DOHH2 (cell line): ENCODE measurements at regions not wholly inside any gene's neighbourhood (a gene's known extent, or its start where the extent isn't known, plus 50 kb on each side); places are given as distances from the start of the nearest gene placed in this dataset.

Experiments used
- H3F3A ChIP-seq: fragments of 200-600 bp; sonication (generic), shearing (Covaris generic); 2 replicates; pipeline ENCODE4 v1.6.0; 2016; ENCODE audit warnings: antibody characterized with exemption, mild to moderate bottlenecking; ENCODE audit not compliant: control insufficient read depth, insufficient read depth
- H3K27ac ChIP-seq: fragments of 200-600 bp; sonication (generic); 2 replicates; pipeline ENCODE4 v1.5.1; 2014; ENCODE audit warnings: low read depth, mild to moderate bottlenecking, low read length, moderate library complexity
- H3K27me3 ChIP-seq: fragments of 200-600 bp; sonication (generic); 2 replicates; pipeline ENCODE4 v1.6.1; 2014; ENCODE audit warnings: mild to moderate bottlenecking, low read length, mixed read lengths; ENCODE audit not compliant: control insufficient read depth
- H3K36me3 ChIP-seq: fragments of 200-600 bp; sonication (generic); 2 replicates; pipeline ENCODE4 v1.6.1; 2014; ENCODE audit warnings: mild to moderate bottlenecking, low read length, moderate library complexity, mixed read lengths; ENCODE audit not compliant: control insufficient read depth
- H3K4me1 ChIP-seq: fragments of 200-600 bp; sonication (generic); 2 replicates; pipeline ENCODE4 v1.6.1; 2014; ENCODE audit warnings: mild to moderate bottlenecking, low read length, mixed read lengths; ENCODE audit not compliant: control insufficient read depth
- H3K4me2 ChIP-seq: fragments of 200-600 bp; sonication (generic); 2 replicates; pipeline ENCODE4 v1.6.0; 2014; ENCODE audit warnings: mild to moderate bottlenecking, low read length, moderate library complexity
- H3K4me3 ChIP-seq: fragments of 200-600 bp; sonication (generic); 2 replicates; pipeline ENCODE4 v1.5.1; 2014; ENCODE audit warnings: mild to moderate bottlenecking, low read length, mixed read lengths
- H3K79me2 ChIP-seq: fragments of 200-600 bp; sonication (generic); 2 replicates; pipeline ENCODE4 v1.6.1; 2014; ENCODE audit warnings: mild to moderate bottlenecking, low read length, mixed read lengths; ENCODE audit not compliant: control insufficient read depth
- H3K9me2 ChIP-seq: fragments of 200-600 bp; sonication (generic); replicated peaks from 2 replicates; pipeline ENCODE4 v1.6.1; 2014; ENCODE audit warnings: mild to moderate bottlenecking, low read length, mixed read lengths; ENCODE audit not compliant: control insufficient read depth
- H3K9me3 ChIP-seq: fragments of 200-600 bp; sonication (generic); 2 replicates; pipeline ENCODE4 v1.6.1; 2014; ENCODE audit warnings: antibody characterized with exemption, low read length, mixed read lengths; ENCODE audit not compliant: control insufficient read depth, insufficient read depth
- H4K20me1 ChIP-seq: fragments of 200-600 bp; sonication (generic); 2 replicates; pipeline ENCODE4 v1.6.0; 2014; ENCODE audit warnings: low read depth, mild to moderate bottlenecking, antibody characterized with exemption, low read length, moderate library complexity; ENCODE audit not compliant: control insufficient read depth, insufficient read depth
- CTCF ChIP-seq: fragments of 200-600 bp; sonication (generic); IDR thresholded peaks from one replicate; pipeline ENCODE4 v1.5.1; 2014; ENCODE audit warnings: antibody characterized with exemption, mild to moderate bottlenecking, low read depth, low read length; ENCODE audit not compliant: poor library complexity, severe bottlenecking
- EZH2phosphoT487 ChIP-seq: fragments of 200-600 bp; sonication (generic); IDR thresholded peaks from 2 replicates; pipeline ENCODE4 v1.6.1; 2017; ENCODE audit warnings: borderline replicate concordance, mild to moderate bottlenecking, antibody characterized with exemption, low read length, moderate library complexity, mixed read lengths

- Histone ChIP-seq H3K79me2 (no peaks in the 10 kb centered on the region), H3K36me3 (no peaks in the 10 kb centered on the region), H4K20me1 (no peaks in the 10 kb centered on the region), H3K9me2 (no peaks in the 10 kb centered on the region), H3F3A (no peaks in the 10 kb centered on the region), H3K9me3 (no peaks in the 10 kb centered on the region), H3K4me1 (no peaks in the 10 kb centered on the region), H3K4me2 (no peak overlapping the region), H3K4me3 (no peak overlapping the region), H3K27ac (no peak overlapping the region), H3K27me3 (no peaks in the 10 kb centered on the region)
- no peak for TF ChIP-seq CTCF
- no peak for TF ChIP-seq EZH2phosphoT487
These were observed 511.3 kb downstream of the TLR4 start for GRCh38 chr9:118215549-118215948.

- H3K4me3 ChIP-seq: no peak overlapping the region
- H3K79me2 ChIP-seq: no peaks in the 10 kb centered on the region
- no peaks in the 10 kb centered on the region for H3K9me2 ChIP-seq
- H3K9me3 ChIP-seq: no peaks in the 10 kb centered on the region
- TF ChIP-seq EZH2phosphoT487 (no peak), CTCF (no peak)
- no peaks in the 10 kb centered on the region for H3K36me3 ChIP-seq
- no peak overlapping the region for H3K27ac ChIP-seq
- H3F3A ChIP-seq: no peaks in the 10 kb centered on the region
- no peak overlapping the region for H3K4me2 ChIP-seq
- no peaks in the 10 kb centered on the region for H3K27me3 ChIP-seq
- H4K20me1 ChIP-seq: no peaks in the 10 kb centered on the region
- H3K4me1 ChIP-seq: no peaks in the 10 kb centered on the region
These were observed 518.2 kb downstream of the TLR4 start for GRCh38 chr9:118222375-118222774.

GRCh38 chr9:118223111-118223510 lies 518.9 kb downstream of the TLR4 start:
- Histone ChIP-seq H3K9me3 (no peaks in the 10 kb centered on the region), H3K4me3 (no peak overlapping the region), H3K27ac (no peak overlapping the region), H4K20me1 (no peaks in the 10 kb centered on the region), H3K27me3 (no peaks in the 10 kb centered on the region), H3K4me2 (no peak overlapping the region), H3K9me2 (no peaks in the 10 kb centered on the region), H3K4me1 (no peaks in the 10 kb centered on the region), H3F3A (no peaks in the 10 kb centered on the region), H3K36me3 (no peaks in the 10 kb centered on the region), H3K79me2 (no peaks in the 10 kb centered on the region)
- TF ChIP-seq CTCF: no peak
- no peak for TF ChIP-seq EZH2phosphoT487

- TF ChIP-seq CTCF: no peak
- H3K4me3 ChIP-seq: no peak overlapping the region
- no peaks in the 10 kb centered on the region for H3K36me3 ChIP-seq
- no peaks in the 10 kb centered on the region for H3K4me1 ChIP-seq
- H3K9me3 ChIP-seq: no peaks in the 10 kb centered on the region
- no peaks in the 10 kb centered on the region; the same call in 1 of the 2 replicates for H3K9me2 ChIP-seq
- H4K20me1 ChIP-seq: no peaks in the 10 kb centered on the region
- H3F3A ChIP-seq: no peaks in the 10 kb centered on the region
- no peak overlapping the region for H3K27ac ChIP-seq
- H3K79me2 ChIP-seq: no peaks in the 10 kb centered on the region
- no peaks in the 10 kb centered on the region for H3K27me3 ChIP-seq
- H3K4me2 ChIP-seq: no peak overlapping the region
These were observed 526.1 kb downstream of the TLR4 start for GRCh38 chr9:118230329-118230728.
